ENCODE measurements at regions not wholly inside any gene's neighbourhood (a gene's known extent, or its start where the extent isn't known, plus 50 kb on each side); places are given as distances from the start of the nearest gene placed in this dataset.

DNA sequence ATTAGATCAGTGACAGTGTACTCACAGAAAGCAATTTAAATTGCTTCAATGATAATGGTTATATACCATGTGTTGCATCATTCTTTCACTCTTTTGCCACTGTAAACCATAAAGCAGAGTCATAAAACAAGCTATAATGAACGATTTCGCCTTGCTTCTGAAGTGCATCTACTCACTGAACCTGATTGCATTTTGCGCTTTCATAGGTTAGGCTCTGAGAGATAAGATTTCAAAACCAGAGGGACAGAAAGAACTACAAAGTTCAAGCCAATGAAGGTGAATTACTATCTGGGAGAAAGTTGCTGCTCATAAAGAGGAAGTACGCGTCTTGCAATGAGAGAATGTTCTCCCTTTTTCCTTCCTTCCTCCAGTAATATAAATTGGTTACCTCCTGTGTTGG, 412.7 kb downstream of the CETN3 start:
- no peak for DNase-seq (ENCODE audit: low spot score)
- H3K4me3 Mint-ChIP-seq (ENCODE audit: low read depth) = no peak overlapping the region

GRCh38 chr5:89996335-89996734, 413.2 kb downstream of the CETN3 start:
- no peak overlapping the region for H3K4me3 Mint-ChIP-seq (ENCODE audit: low read depth)
- DNase-seq (ENCODE audit: low spot score) = no peak
- no peaks in the 10 kb centered on the region for H3K9me3 Mint-ChIP-seq
- H3K4me1 Mint-ChIP-seq (ENCODE audit: low read depth) = no peaks in the 10 kb centered on the region
- intact Hi-C loops (cut with micrococcal nuclease) = no loop called here
- no peaks in the 10 kb centered on the region for H3K27me3 Mint-ChIP-seq (ENCODE audit: low read depth)
- H3K27ac Mint-ChIP-seq = no peak overlapping the region
- H3K36me3 Mint-ChIP-seq (ENCODE audit: low read depth) = no peaks in the 10 kb centered on the region

More for the DNA sequence above, 412.7 kb downstream of the CETN3 start:
- no peaks in the 10 kb centered on the region for H3K9me3 Mint-ChIP-seq
- no peaks in the 10 kb centered on the region for H3K36me3 Mint-ChIP-seq (ENCODE audit: low read depth)
- no peak overlapping the region for H3K27ac Mint-ChIP-seq
- no peaks in the 10 kb centered on the region for H3K4me1 Mint-ChIP-seq (ENCODE audit: low read depth)
- intact Hi-C loops (cut with micrococcal nuclease) = no loop called here
- no peaks in the 10 kb centered on the region for H3K27me3 Mint-ChIP-seq (ENCODE audit: low read depth)

DNA sequence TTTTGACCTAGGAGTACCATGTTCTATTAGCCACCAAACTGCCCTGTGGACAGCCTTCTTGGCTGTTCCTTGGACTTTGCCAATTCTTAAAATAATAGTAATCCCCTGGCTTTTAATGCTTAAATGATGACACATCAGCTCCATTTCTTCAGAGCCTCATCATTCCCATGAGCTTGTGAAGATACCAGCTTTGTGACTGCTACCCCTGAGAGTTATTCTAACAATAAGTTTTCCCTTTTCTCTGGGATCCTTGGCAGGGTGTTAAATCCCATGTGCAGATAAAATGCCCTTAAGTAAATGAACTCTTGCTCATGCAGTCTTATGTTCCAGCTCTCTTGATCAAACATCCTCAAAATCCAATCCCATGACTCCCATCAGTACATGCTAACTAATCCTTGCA, 415.3 kb downstream of the CETN3 start:
- H3K36me3 Mint-ChIP-seq (ENCODE audit: low read depth) = no peaks in the 10 kb centered on the region
- H3K27ac Mint-ChIP-seq = no peak overlapping the region
- H3K4me3 Mint-ChIP-seq (ENCODE audit: low read depth) = no peak overlapping the region
- H3K9me3 Mint-ChIP-seq = no peaks in the 10 kb centered on the region
- no peaks in the 10 kb centered on the region for H3K4me1 Mint-ChIP-seq (ENCODE audit: low read depth)
- no peak for DNase-seq (ENCODE audit: low spot score)
- no peaks in the 10 kb centered on the region for H3K27me3 Mint-ChIP-seq (ENCODE audit: low read depth)
- intact Hi-C loops (cut with micrococcal nuclease) = no loop called here

DNA sequence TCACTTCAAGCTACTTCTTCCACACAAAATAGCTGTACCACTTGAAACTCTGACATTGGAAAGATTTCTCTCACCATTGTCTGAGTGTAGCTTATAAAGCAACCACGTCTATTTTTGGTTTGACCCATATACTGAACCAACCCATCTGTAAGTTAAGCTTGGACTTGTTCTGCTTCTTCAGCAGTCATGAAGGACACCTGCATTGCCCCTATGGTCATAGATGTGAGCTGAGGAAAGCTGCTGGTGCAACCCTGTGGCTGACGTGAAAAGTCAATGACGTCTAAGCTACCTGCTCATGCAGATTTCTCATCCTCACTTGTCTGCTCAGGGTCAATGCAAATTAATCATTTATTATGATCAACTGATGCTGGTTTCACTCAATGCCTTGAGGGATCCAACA, 417.4 kb downstream of the CETN3 start:
- Mint-ChIP-seq H3K27me3 (ENCODE audit: low read depth) (no peaks in the 10 kb centered on the region), H3K4me1 (ENCODE audit: low read depth) (no peaks in the 10 kb centered on the region), H3K9me3 (no peaks in the 10 kb centered on the region), H3K36me3 (ENCODE audit: low read depth) (no peaks in the 10 kb centered on the region), H3K27ac (no peak overlapping the region), H3K4me3 (ENCODE audit: low read depth) (no peak overlapping the region)
- no peak for DNase-seq (ENCODE audit: low spot score)
- intact Hi-C loops (cut with micrococcal nuclease) = no loop called here

DNA sequence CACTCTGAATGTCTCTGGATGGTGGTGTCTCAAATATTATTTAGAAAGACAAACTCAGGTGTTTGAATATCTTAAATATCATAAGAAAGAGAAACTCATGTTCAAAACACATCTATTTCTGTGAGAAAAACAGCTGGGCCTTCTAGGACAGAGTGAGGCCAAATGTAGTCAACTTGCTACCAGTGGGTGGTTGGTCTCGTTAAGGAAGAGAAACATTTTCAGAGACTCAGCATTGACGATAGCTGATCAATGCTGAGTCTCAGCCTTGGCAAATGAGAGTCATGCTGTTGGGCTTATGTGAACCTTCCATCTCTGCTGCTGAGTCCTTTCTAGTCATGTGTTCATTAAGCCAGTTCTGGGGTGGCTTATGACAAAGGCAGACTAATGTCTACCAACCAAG, 418.0 kb downstream of the CETN3 start:
- DNase-seq (ENCODE audit: low spot score) = no peak
- Mint-ChIP-seq H3K36me3 (ENCODE audit: low read depth) (no peaks in the 10 kb centered on the region), H3K27me3 (ENCODE audit: low read depth) (no peaks in the 10 kb centered on the region), H3K4me3 (ENCODE audit: low read depth) (no peak overlapping the region), H3K4me1 (ENCODE audit: low read depth) (no peaks in the 10 kb centered on the region), H3K9me3 (no peaks in the 10 kb centered on the region), H3K27ac (no peak overlapping the region)
- intact Hi-C loops (cut with micrococcal nuclease) = no loop called here

DNA sequence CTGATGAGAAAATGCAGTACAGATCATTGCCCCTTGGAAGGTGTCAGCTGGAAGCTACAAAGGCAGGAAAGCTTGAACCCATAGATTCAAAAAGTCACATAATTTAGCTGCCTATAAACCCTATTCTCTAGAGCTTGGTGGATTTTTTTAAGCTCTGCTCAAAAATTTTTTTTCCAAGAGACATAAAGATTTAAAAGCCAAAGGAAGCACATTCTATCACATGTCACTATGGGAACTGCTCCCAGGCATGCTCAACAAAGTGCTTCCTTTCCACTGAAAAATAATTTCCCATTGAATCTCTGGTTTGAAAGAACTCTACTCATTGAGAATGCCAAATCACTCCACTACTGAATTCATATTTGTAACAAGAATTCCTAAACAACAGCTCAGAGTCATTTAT, 419.8 kb downstream of the CETN3 start:
- no peaks in the 10 kb centered on the region for H3K4me1 Mint-ChIP-seq (ENCODE audit: low read depth)
- H3K36me3 Mint-ChIP-seq (ENCODE audit: low read depth) = no peaks in the 10 kb centered on the region
- no peaks in the 10 kb centered on the region for H3K9me3 Mint-ChIP-seq
- intact Hi-C loops (cut with micrococcal nuclease) = no loop called here
- no peak for DNase-seq (ENCODE audit: low spot score)
- no peak overlapping the region for H3K27ac Mint-ChIP-seq
- H3K27me3 Mint-ChIP-seq (ENCODE audit: low read depth) = no peaks in the 10 kb centered on the region
- no peak overlapping the region for H3K4me3 Mint-ChIP-seq (ENCODE audit: low read depth)

GRCh38 chr5:89988998-89989655, 420.4 kb downstream of the CETN3 start:
- H3K36me3 Mint-ChIP-seq (ENCODE audit: low read depth) = no peaks in the 10 kb centered on the region

DNA sequence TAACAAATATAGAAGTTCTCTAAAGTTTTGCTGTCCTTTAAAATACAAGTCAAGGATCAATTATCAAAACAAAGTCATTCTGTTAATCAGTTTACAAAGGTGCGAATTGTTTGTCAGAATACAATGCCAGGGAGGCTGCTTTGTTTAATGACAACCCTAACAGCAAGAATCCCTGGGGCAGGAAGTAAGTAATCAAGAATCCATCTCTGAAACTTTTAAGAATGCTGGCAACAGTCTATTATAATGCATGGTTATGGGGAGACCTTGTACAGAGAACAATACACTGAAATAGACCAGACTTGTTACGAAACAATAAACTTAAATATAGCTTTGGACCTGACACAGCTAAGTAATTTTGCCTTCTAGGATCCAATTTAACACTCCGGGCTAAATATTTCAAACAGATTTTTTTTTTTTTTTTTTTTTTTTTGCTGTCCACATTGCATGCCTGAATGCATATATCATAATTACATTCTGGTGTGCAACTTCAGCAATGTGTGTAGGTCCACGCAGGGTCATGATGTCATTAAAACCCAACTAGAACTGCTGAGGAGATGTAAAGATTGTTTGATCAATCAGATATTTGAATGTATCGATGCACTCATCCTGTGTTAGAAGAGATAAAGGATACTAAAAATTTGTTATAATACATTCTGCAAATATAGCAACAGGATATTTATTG, 421.3 kb downstream of the CETN3 start:
- H3K27ac Mint-ChIP-seq = no peak overlapping the region
- H3K9me3 Mint-ChIP-seq = no peaks in the 10 kb centered on the region
- H3K36me3 Mint-ChIP-seq (ENCODE audit: low read depth) = no peaks in the 10 kb centered on the region
- H3K4me1 Mint-ChIP-seq (ENCODE audit: low read depth) = no peaks in the 10 kb centered on the region
- intact Hi-C loops (cut with micrococcal nuclease) = no loop called here
- no peaks in the 10 kb centered on the region for H3K27me3 Mint-ChIP-seq (ENCODE audit: low read depth)
- DNase-seq (ENCODE audit: low spot score) = no peak
- no peak overlapping the region for H3K4me3 Mint-ChIP-seq (ENCODE audit: low read depth)

More at GRCh38 chr5:89988998-89989655, 420.4 kb downstream of the CETN3 start:
- intact Hi-C loops (cut with micrococcal nuclease) = no loop called here
- Mint-ChIP-seq H3K4me1 (ENCODE audit: low read depth) (no peaks in the 10 kb centered on the region), H3K27ac (no peak overlapping the region), H3K27me3 (ENCODE audit: low read depth) (no peaks in the 10 kb centered on the region), H3K4me3 (ENCODE audit: low read depth) (no peak overlapping the region), H3K9me3 (no peaks in the 10 kb centered on the region)
- DNase-seq (ENCODE audit: low spot score) = no peak

DNA sequence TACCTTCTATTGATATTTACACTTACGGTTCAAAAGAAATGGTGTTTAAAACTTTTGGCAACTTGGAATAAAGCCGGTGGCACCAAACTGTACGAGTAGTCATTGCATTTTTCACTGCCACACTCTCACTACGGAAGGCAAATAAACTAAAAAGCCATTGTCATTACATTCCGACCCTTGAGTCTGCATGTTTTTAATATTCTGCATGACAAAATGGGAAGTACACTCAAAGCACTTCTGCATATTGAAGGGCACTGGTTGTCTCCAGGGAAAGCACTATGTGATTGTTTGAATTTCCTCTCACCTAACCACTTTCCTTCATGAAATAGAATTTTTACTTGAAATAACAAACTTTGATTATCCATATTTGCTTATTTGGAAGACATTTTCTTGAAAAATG, 426.3 kb downstream of the CETN3 start:
- no peak for DNase-seq (ENCODE audit: low spot score)
- Mint-ChIP-seq H3K27me3 (ENCODE audit: low read depth) (no peaks in the 10 kb centered on the region), H3K27ac (no peak overlapping the region), H3K9me3 (no peaks in the 10 kb centered on the region), H3K4me1 (ENCODE audit: low read depth) (no peaks in the 10 kb centered on the region), H3K4me3 (ENCODE audit: low read depth) (no peak overlapping the region), H3K36me3 (ENCODE audit: low read depth) (no peaks in the 10 kb centered on the region)
- intact Hi-C loops (cut with micrococcal nuclease) = no loop called here

DNA sequence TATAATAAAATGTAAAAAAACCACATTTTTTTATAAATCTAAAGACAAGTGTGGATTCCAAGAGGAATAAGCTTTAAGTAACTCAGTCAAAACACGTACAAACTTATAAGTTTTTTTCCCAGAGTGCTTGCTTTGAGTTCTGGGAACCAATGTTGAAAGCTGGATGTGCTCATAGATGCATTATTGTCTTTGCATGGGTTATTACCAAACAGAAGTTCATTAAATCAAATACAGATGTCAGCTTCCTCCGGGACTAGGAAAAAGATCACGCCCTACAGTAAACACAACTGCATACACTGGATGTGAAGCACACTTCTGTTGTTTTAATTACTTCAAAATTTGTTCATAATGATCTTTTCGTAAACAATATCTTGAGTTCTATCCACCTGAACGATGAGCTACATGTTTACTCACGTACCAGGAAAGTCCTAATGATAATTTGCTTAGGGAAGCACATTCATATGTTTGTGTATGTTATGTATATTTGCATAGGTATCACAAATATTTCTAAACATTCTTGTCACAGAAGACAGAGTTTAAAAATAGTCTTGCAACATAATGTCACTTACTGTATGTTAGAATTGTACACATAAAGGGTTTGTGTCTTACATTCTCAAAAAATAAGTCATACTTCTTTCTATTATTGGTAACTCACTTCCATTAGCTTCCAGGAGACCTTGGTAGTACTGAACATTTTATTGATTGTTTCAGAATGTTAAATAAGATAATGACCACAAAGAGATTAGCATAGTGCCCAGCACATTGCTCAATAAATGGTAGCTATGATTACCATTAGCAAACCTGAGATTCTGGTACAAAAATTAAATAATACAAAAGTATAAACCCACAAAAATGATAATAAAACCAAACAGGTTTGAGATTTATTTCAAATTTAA, 427.4 kb downstream of the CETN3 start:
- Mint-ChIP-seq H3K36me3 (ENCODE audit: low read depth) (no peaks in the 10 kb centered on the region), H3K4me1 (ENCODE audit: low read depth) (no peaks in the 10 kb centered on the region), H3K9me3 (no peaks in the 10 kb centered on the region), H3K4me3 (ENCODE audit: low read depth) (no peak overlapping the region), H3K27me3 (ENCODE audit: low read depth) (no peaks in the 10 kb centered on the region), H3K27ac (no peak overlapping the region)
- DNase-seq (ENCODE audit: low spot score) = no peak
- intact Hi-C loops (cut with micrococcal nuclease) = no loop called here

- Mint-ChIP-seq H3K4me1 (ENCODE audit: low read depth) (no peaks in the 10 kb centered on the region), H3K27ac (no peak overlapping the region), H3K4me3 (ENCODE audit: low read depth) (no peak overlapping the region), H3K36me3 (ENCODE audit: low read depth) (no peaks in the 10 kb centered on the region), H3K27me3 (ENCODE audit: low read depth) (no peaks in the 10 kb centered on the region), H3K9me3 (no peaks in the 10 kb centered on the region)
- DNase-seq (ENCODE audit: low spot score) = no peak
- intact Hi-C loops (cut with micrococcal nuclease) = no loop called here
Observed at GRCh38 chr5:89981021-89981420, 428.5 kb downstream of the CETN3 start.

DNA sequence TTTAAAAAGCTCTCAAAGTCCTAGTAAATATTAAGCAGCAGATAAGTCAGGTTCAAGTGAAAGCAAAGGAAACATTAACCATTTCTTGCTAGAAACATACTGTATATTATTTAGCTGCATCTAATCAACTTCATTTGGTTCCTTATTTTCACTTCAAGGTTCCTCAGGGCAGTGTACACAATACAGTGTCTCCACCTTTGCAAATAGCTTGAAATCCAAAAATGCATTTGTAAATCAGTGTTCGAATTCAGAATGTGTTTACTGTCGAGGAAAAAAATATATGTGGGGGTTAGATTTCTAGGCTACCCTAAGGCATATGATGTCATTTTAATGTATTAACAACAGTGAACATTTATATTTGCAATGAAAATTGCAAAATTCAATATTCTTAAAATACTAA, 436.0 kb downstream of the CETN3 start:
- no peak overlapping the region for H3K27ac Mint-ChIP-seq
- no peaks in the 10 kb centered on the region for H3K9me3 Mint-ChIP-seq
- no peak overlapping the region for H3K4me3 Mint-ChIP-seq (ENCODE audit: low read depth)
- intact Hi-C loops (cut with micrococcal nuclease) = no loop called here
- no peaks in the 10 kb centered on the region for H3K27me3 Mint-ChIP-seq (ENCODE audit: low read depth)
- H3K4me1 Mint-ChIP-seq (ENCODE audit: low read depth) = no peaks in the 10 kb centered on the region
- H3K36me3 Mint-ChIP-seq (ENCODE audit: low read depth) = no peaks in the 10 kb centered on the region
- DNase-seq (ENCODE audit: low spot score) = no peak

GRCh38 chr5:89972901-89973300, 436.7 kb downstream of the CETN3 start:
- H3K4me1 Mint-ChIP-seq (ENCODE audit: low read depth) = no peaks in the 10 kb centered on the region
- no peaks in the 10 kb centered on the region for H3K36me3 Mint-ChIP-seq (ENCODE audit: low read depth)
- H3K27me3 Mint-ChIP-seq (ENCODE audit: low read depth) = no peaks in the 10 kb centered on the region
- no peak for DNase-seq (ENCODE audit: low spot score)
- no peak overlapping the region for H3K27ac Mint-ChIP-seq
- intact Hi-C loops (cut with micrococcal nuclease) = no loop called here
- no peak overlapping the region for H3K4me3 Mint-ChIP-seq (ENCODE audit: low read depth)
- H3K9me3 Mint-ChIP-seq = no peaks in the 10 kb centered on the region

Data from activated T-helper 2 cell treated with anti-CD3 and anti-CD28 coated beads, Interferon-gamma antibody, Interleukin-2, Interleukin-4, amounts not matched to agents 10 μg/mL and 5 μg/mL and 100 μg/mL, durations not matched to agents 14 hours and 24 hours and 36 hours (primary cell).